ENCODE measurements at regions not wholly inside any gene's neighbourhood (a gene's known extent, or its start where the extent isn't known, plus 50 kb on each side); places are given as distances from the start of the nearest gene placed in this dataset.

DNA sequence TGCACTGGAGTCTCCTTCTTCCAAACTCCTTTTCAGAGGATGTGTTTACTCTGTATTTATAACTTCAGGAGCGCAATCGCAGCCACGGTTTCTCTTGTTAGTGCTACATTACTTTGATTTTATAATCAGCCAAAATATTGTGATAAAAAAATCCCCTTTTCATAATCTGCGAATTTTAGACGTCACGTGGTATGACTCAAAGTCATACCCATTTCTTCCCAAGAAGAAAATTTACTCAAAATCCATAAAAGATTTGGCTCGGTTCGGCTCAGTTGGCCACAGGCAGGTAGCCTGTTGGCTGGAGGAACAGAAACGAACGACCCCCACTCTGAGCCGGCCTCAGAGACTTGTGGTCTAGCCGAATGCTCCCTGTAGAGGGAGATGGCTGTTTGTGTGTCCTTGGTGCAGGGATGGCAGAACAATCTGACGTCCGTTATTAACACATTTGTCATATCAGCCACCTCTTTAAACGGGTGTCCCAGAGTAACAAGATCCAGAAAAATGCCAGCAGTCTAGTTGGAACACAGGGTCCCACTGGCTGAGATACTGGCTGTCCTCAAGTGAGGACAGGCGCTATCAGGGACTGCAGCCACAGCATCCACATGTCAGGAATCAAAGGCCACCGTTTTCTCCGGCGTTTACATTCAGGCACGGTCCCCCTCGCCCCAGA lies 247.6 kb downstream of the DLL1 start:
- TF ChIP-seq GATA3 (IDR thresholded peaks at IDR 0.05; ENCODE audit: low read depth, low read length) (no peak), GATA2 (IDR thresholded peaks at IDR 0.05; ENCODE audit: low read depth, low read length) (no peak)

DNA sequence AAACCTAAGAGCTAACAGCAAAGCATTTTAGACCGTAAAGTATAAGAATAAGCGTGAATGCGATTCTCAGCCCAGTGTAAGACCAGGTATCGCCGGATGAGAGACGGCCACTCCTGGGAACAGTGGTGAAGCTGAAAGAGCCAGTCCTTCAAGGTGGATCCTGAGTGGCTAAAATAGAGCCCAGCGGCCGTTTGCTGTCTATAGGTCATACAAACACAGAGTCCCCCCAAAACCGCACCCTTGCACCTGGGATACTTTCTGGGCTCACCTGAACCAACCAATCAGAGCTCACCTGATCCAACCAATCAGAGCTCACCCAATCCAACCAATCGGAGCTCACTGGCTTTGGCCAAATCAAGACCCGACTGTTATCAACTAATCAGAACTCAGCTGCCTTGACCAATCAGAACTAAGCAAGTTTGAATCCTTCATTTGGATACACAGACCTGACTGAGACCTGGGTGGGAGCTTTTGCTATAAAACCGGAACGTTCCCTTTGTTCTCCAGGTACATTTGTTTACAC lies 248.2 kb downstream of the DLL1 start:
- TF ChIP-seq GATA2 (IDR thresholded peaks at IDR 0.05; ENCODE audit: low read depth, low read length) (no peak), GATA3 (IDR thresholded peaks at IDR 0.05; ENCODE audit: low read depth, low read length) (no peak)

DNA sequence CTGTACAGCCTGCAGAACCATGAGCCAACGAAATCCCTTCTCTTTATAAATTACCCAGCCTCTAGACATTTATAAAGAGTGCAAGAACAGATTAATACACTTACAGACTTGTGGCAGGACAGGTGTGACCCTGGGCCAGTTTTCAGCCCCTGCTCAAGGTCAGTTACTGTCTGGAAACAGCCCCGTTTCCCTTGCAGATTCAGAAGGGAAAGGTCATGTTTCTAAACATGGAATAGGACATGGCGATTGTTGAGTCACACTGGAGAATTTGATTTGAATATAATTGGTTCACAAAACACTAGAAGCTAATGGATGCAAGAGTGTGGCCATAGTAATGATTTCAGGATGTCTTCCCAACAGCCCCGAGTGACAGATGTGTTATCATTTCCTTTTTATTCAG lies 248.8 kb downstream of the DLL1 start:
- TF ChIP-seq GATA3 (IDR thresholded peaks at IDR 0.05; ENCODE audit: low read depth, low read length) (no peak), GATA2 (IDR thresholded peaks at IDR 0.05; ENCODE audit: low read depth, low read length) (no peak)

DNA sequence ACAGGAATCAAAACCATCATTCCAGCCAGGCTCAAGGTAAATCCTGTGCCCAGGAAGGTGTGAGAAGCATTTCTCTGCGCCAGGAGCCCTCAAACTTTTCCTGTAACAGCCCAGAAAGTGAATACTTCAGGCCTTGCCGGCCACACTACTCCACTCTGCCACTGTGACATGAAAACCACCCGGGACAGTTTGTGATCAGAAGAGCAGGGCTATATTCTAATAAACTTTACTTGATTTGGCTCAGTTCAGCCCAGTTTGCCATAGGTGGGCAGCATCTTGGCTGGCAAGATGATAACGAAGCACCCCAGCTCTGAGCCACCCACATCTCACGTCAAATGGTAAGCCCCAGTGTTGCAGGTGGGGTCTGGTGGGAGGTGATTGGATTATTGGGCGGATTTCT lies 249.4 kb downstream of the DLL1 start:
- no peak for TF ChIP-seq GATA2 (IDR thresholded peaks at IDR 0.05; ENCODE audit: low read depth, low read length)
- TF ChIP-seq GATA3 (IDR thresholded peaks at IDR 0.05; ENCODE audit: low read depth, low read length) = no peak

DNA sequence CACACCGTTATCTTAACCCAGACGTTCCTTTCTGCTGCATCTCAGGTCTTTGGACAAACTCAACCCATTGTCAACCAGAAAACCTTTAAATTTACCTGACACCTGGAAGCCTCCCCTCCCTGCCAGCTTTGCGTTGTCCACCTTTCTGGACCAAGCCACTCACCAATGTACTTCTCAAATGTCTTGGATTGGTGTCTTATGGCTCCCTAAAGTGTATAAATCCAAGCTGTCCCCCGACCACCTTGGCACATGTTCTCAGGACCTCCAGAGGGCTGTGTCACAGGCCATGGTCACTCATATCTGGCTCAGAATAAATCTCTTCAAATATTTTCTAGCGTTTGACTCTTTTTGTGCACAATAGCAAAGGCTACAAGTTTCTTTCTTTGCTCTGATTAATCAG lies 250.0 kb downstream of the DLL1 start:
- TF ChIP-seq GATA2 (IDR thresholded peaks at IDR 0.05; ENCODE audit: low read depth, low read length) (no peak), GATA3 (IDR thresholded peaks at IDR 0.05; ENCODE audit: low read depth, low read length) (no peak)

DNA sequence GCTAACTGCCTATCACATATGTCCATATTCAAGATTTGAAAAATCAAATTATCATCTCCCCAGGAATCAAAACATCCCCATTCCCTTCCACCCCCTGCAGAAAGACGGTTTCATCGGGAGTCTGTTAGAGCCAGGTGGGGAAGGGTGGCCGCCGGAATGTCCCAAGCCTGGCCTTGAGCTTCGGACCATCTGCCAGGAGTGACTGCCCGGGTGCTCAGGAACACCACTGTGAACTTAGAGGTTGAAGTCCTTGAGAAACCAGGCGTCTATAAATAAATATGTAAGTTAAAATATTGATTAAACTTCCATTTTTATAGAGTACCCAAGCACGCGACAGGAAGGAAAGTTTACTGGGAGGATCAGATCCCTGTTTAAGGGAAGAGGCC lies 250.8 kb downstream of the DLL1 start:
- no peak for TF ChIP-seq GATA3 (IDR thresholded peaks at IDR 0.05; ENCODE audit: low read depth, low read length)
- no peak for TF ChIP-seq GATA2 (IDR thresholded peaks at IDR 0.05; ENCODE audit: low read depth, low read length)

DNA sequence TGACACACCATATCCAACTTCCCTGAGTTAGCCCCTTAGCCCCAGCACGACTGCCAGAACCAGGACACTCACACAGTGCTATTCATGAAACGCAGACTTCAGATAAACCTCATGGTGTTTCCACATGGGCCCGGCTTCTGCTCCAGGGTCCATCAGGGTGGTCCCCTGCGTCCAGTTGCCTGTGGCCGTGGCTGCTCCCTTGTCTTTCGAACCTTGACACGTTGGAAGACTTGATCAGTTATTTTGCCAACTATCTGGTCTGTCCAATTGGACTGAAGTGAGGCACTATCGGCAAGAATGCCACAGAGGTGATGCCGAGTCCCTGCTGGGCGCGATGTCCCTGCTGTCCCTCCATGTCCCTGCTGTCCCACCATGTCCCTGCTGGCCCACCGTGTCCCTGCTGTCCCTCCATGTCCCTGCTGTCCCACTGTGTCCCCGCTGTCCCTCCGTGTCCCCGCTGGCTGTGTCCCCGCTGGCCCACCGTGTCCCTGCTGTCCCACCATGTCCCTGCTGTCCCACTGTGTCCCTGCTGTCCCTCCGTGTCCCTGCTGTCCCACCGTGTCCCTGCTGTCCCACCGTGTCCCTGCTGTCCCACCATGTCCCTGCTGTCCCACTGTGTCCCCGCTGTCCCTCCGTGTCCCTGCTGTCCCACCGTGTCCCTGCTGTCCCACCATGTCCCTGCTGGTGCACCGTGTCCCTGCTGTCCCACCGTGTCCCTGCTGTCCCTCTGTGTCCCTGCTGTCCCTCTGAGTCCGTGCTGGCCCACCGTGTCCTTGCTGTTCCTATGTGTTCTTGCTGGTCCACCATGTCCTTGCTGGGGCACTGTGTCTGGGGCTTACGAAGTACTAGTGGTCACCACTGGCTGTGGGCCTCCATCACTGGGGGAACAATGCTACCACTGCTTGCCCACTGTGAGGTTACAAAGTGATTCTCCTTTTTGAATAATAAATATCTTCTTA lies 251.4 kb downstream of the DLL1 start:
- no peak for TF ChIP-seq GATA2 (IDR thresholded peaks at IDR 0.05; ENCODE audit: low read depth, low read length)
- TF ChIP-seq GATA3 (IDR thresholded peaks at IDR 0.05; ENCODE audit: low read depth, low read length) = no peak

DNA sequence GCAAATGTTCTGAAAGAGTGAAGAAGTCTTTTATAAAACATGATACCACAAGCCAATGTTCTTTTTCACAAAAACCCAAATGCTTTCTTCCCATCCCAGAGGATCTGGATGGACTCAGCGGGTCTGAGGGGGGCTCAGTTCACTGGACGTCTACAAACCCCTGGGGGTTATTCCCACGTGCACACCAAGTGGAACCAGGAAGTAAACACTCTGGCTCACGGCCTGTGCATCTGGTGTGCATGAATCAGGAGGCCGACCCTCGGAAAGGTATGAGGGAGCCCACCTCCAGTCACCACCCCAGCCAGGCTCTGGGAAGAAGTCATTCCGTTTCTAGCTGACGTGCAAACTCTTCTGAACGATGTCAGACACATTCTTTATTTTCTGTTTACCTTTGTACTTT lies 252.2 kb downstream of the DLL1 start:
- TF ChIP-seq GATA2 (IDR thresholded peaks at IDR 0.05; ENCODE audit: low read depth, low read length) = no peak
- no peak for TF ChIP-seq GATA3 (IDR thresholded peaks at IDR 0.05; ENCODE audit: low read depth, low read length)

DNA sequence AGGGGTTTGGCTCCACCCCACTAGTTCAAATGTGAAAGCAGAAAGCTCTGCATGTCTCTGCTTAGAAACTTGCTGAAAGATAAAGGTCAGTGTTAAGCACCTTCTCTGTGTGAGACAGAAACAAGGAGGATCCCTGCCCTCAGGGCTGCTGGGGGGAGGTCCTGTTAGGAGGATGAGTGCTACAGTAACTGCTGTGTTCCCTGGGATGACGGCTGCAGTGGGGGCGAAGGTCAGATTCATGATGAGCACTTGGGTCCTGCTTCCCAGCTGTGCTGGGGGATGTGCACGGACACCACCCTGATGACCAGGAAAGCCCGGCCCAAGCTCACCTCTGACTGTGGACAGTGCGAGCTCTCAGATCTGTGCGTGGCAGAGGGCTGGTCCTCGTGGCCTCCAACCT lies 252.6 kb downstream of the DLL1 start:
- TF ChIP-seq GATA3 (IDR thresholded peaks at IDR 0.05; ENCODE audit: low read depth, low read length) (no peak), GATA2 (IDR thresholded peaks at IDR 0.05; ENCODE audit: low read depth, low read length) (no peak)

DNA sequence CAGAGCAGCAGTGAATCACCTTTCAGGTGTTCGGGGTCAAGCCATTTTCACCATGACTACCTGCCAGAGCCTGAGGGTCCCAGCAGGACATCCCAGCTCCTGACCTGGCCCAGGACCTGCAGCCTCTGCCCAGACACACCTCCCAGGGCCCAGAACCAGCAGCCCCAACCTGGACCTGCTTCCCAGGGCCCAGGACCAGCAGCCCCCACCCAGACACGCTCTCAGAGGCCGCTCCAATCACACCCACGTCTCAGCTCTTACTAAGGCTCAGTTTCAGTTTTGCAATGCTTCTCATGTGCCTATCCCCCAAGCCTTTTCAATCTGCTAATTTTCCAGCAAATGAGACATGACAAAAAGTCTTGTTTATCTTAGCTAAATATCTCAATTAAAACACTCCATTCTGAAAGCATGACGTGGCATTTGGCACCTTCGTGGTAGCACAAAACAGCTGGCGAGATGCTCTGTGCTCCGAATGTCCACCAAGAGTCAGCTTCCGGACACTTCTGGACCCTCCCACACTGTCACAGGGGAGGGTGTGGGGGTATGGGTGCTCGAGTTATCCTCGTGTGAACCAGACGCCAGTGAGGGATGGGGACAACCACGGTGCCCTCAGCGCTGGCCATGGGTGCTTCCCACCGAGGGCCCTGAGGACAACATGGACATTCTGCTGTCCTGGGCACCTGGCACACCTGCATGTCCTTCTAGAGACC lies 253.2 kb downstream of the DLL1 start:
- TF ChIP-seq GATA2 (IDR thresholded peaks at IDR 0.05; ENCODE audit: low read depth, low read length) (no peak), GATA3 (IDR thresholded peaks at IDR 0.05; ENCODE audit: low read depth, low read length) (no peak)

DNA sequence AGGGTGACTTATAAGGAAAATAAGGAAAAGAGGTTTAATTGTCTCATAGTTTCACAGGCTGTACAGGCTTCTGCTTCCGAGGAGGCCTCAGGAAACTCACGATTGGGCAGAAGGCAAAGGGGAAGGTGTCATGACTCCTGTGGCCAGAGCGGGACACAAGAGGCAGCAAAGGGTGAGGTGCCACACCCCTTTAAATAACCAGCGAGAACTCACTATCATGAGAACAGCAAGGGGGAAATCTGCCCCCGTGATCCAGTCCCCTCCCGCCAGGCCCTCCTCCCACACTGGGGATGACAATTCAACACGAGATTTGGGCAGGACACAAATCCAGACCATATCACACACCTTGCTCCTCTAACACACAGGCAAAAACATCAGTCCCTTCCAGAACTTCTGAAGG lies 254.0 kb downstream of the DLL1 start:
- TF ChIP-seq GATA2 (IDR thresholded peaks at IDR 0.05; ENCODE audit: low read depth, low read length) (no peak), GATA3 (IDR thresholded peaks at IDR 0.05; ENCODE audit: low read depth, low read length) (no peak)

DNA sequence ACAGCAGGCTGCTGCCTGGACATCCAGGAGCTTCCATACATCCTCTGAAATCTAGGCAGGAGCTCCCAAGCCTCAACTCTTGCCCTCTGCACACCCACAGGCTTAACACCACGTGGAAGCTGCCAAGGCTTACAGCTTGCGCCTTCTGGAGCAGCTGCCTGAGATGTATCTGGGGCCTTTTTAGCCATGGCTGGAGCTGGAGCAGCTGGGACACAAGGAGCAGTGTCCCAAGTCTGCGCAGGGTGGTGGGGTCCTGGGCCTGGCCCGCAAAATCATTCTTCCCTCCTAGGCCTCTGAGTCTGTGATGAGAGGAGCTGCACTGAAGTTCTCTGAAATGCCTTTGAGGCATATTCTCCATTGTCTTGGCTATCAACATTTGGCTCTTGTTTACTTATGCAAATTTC lies 255.0 kb downstream of the DLL1 start:
- no peak for TF ChIP-seq GATA2 (IDR thresholded peaks at IDR 0.05; ENCODE audit: low read depth, low read length)

DNA sequence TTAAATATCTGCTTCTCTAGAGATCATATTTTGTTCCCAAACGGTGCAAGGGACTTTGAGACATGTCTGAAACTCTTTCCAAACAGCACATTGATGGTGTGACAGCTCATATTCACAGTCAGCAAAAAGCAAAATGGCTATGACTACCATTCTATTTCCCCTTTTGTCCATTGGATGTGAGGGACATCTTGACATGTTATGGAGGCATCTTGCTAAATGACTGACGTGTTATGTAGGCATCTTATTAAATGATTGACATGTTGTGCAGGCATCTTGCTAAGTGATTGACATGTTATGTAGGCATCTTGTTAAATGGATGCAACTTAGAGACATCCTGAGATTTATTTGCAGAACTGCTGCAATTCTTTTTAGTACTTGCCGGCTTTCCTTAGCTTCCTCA lies 255.8 kb downstream of the DLL1 start:
- TF ChIP-seq GATA3 (IDR thresholded peaks at IDR 0.05; ENCODE audit: low read depth, low read length) (no peak), GATA2 (IDR thresholded peaks at IDR 0.05; ENCODE audit: low read depth, low read length) (no peak)

DNA sequence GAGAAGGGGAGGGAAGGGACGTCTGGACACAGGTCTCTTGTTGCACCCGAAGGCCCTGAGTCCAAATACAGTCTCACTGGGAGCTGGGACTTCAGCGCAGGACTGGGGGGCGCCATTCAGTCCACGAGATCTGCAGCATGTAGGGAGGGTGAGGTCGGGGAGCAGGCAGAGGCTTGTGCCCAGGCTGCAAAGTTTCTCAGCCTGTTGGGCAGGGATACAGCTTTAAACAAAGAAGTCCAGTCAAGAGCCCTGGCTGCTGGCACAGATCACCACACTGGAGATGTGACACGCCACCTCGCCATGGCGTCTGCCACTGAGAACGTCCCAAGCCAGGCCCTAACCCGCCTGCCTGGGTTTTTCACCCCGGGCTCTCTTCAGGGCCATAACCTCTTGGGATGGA lies 256.6 kb downstream of the DLL1 start:
- no peak for TF ChIP-seq GATA2 (IDR thresholded peaks at IDR 0.05; ENCODE audit: low read depth, low read length)
- TF ChIP-seq GATA3 (IDR thresholded peaks at IDR 0.05; ENCODE audit: low read depth, low read length) = no peak
